GM18517 (cell line): ENCODE measurements at regions not wholly inside any gene's neighbourhood (a gene's known extent, or its start where the extent isn't known, plus 50 kb on each side); places are given as distances from the start of the nearest gene placed in this dataset.

ENCODE experiments used
- ATAC-seq: cut with Tn5 transposase; IDR thresholded peaks from one replicate; pipeline ENCODE4 v1.9.1; 2021; ENCODE audit warnings: mild to moderate bottlenecking, moderate library complexity; ENCODE audit not compliant: unreplicated experiment

DNA sequence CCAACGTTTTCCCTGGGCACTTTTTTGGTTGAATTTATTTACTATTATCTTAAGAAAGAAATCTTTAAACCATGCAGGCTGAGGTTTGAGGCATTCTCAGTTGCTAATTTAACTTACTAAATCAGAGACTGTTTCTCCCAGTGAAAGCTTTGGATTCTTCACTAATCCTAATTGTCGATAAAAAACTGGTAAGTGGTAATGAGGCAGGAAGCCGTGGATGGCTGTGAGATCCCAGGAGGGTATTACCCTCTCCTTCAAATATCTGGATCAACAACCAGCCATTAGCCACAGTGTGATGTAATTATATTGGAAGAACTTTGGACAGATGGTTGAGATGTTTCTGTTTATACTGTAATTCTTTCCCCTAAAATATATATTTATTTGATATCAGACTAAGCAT lies 485.0 kb downstream of the DISC1 start:
- ATAC-seq: no peak

- ATAC-seq: no peak
These were observed 483.9 kb downstream of the DISC1 start for GRCh38 chr1:232110281-232111090.

DNA sequence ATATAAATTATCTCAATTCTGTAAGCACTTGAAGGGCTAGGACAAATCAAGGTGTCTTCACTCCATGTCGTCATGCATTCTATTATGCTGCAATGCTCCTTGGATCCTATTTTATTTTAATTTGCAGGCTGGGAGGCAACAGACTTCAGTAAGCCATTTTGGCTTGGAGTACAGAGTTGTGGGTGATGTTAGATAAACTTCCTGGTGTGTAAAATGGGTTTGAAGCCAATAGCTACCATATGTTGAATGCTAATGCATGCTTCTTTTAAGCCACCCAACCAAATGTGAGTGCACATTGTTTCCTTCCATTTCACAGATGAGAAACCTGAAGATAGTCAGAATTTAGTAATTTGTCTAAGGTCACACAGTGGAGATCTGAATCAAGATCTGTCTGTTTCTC lies 482.8 kb downstream of the DISC1 start:
- no peak for ATAC-seq

DNA sequence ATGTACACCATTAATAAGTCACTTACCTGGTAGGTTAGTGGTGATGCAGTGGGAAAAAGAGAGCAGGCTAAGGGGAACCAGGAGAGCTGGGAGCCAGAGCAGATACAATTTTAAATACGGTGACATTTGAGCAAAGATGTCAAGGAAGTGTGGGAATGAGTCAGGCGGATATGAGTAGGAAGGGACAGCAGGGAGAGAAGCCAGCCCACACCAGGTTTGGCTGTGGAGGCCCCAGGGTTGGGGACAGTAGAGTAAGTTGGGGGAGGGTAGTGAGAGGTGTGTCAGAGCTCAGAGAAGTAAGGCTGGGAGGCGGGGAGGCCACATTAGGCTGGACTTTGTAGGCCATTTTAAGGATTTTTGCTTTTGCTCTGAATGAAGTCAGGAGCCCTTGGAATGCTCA lies 482.0 kb downstream of the DISC1 start:
- ATAC-seq: no peak

- ATAC-seq: no peak
These were observed 479.8 kb downstream of the DISC1 start for GRCh38 chr1:232106415-232106814.

DNA sequence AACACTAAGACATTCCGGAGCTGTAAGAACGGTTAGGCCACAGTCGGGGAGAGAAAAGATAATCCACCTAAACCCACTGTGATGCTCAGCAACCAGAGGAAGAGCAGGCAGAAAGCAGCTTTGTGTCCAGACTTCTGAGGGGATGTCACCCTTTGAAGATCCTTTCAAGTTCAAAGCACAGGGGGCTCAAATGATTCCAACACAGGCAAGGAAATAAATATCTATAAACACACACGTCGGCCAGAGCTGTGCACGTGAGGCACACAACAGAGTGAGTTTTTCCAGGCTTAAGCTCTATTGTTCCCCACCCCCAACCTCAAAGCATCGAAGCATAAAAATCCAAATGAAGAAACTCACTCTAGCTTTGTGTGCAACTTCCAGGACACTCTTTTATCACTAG lies 479.0 kb downstream of the DISC1 start:
- ATAC-seq: no peak

- ATAC-seq: no peak
These were observed 474.6 kb downstream of the DISC1 start for GRCh38 chr1:232101231-232101630.

DNA sequence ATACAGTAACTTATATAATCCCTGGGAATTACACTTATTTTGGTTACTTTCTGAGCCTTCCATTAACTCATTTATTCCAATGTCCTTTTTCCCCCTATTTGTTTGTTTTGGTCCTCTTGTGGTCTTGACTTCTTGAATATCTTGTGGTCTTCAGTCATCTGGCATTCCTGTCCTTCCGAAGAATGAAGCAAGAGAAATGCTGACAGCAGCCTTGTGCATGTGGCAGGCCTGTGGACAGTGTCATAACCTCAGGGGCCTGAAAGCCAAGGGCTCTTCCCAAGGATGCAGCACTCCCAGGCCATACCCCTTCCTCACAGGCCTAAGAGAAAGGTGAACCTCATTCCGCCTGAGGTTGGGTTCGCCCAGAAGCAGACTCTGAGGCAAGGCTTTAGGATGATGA lies 470.2 kb downstream of the DISC1 start:
- ATAC-seq: no peak
